A673 (cell line): ENCODE measurements at regions not wholly inside any gene's neighbourhood (a gene's known extent, or its start where the extent isn't known, plus 50 kb on each side); places are given as distances from the start of the nearest gene placed in this dataset.

Experiments used
- CTCF ChIP-seq: fragments of 300-800, 200-600 bp; sonication (generic); conservative IDR thresholded peaks from 2 replicates; pipeline ENCODE4 v1.5.1; 2017; ENCODE audit warnings: low read depth, mild to moderate bottlenecking, antibody characterized with exemption, low read length, moderate library complexity, mixed read lengths
- EZH2 ChIP-seq: fragments of 200-600 bp; sonication (generic); IDR thresholded peaks from 2 replicates; pipeline ENCODE4 v1.6.1; 2017; ENCODE audit warnings: borderline replicate concordance, low read depth, mild to moderate bottlenecking, mixed read lengths, antibody characterized with exemption, low read length; ENCODE audit not compliant: poor library complexity, severe bottlenecking

GRCh38 chr21:21831036-21831435 is 832.8 kb downstream of the NCAM2 start:
- TF ChIP-seq CTCF (no peak), EZH2 (no peak)
